Liver (tissue), 8 donors: ENCODE measurements at regions not wholly inside any gene's neighbourhood (a gene's known extent, or its start where the extent isn't known, plus 50 kb on each side); places are given as distances from the start of the nearest gene placed in this dataset.

ENCODE experiments used
- DNase-seq: peaks from one replicate; pipeline ENCODE4 v3.0.0-alpha.2; 2017; ENCODE audit warnings: low spot score
- H3K27ac ChIP-seq, 2 donors: one replicate each; pipeline ENCODE4 v1.7.0; 2013; ENCODE audit warnings: inconsistent platforms in 2 of 2, low read length in 2 of 2, control low read depth in 1 of 2, low read depth in 1 of 2, mild to moderate bottlenecking in 1 of 2
- H3K27me3 ChIP-seq, 4 donors: one replicate each; pipeline versions ENCODE4 v1.6.1 to v1.7.0; 2013; ENCODE audit warnings: low read length in 3 of 4, inconsistent platforms in 1 of 4, mild to moderate bottlenecking in 1 of 4, moderate library complexity in 1 of 4; ENCODE audit not compliant: control insufficient read depth in 4 of 4, insufficient read depth in 4 of 4
- H3K36me3 ChIP-seq, 4 donors: one replicate each; pipeline versions ENCODE4 v1.6.1 to v1.7.0; 2013; ENCODE audit warnings: low read length in 3 of 4, mild to moderate bottlenecking in 3 of 4, low read depth in 1 of 4, moderate library complexity in 1 of 4; ENCODE audit not compliant: control insufficient read depth in 4 of 4, insufficient read depth in 3 of 4
- H3K4me1 ChIP-seq, 4 donors: one replicate each; pipeline versions ENCODE4 v1.6.1 to v1.7.0; 2013; ENCODE audit warnings: low read length in 3 of 4, mild to moderate bottlenecking in 3 of 4, moderate library complexity in 1 of 4; ENCODE audit not compliant: control insufficient read depth in 4 of 4, insufficient read depth in 4 of 4
- H3K4me3 ChIP-seq, 3 donors: one replicate each; pipeline versions ENCODE4 v1.6.1 to v1.7.0; 2013; ENCODE audit warnings: low read length in 3 of 3, control low read depth in 1 of 3, low read depth in 1 of 3, mild to moderate bottlenecking in 1 of 3
- H3K9ac ChIP-seq, 2 donors: one replicate each; pipeline ENCODE4 v1.7.0; 2013; ENCODE audit warnings: low read length in 2 of 2, mild to moderate bottlenecking in 2 of 2, moderate library complexity in 2 of 2, control low read depth in 1 of 2, low read depth in 1 of 2
- H3K9me3 ChIP-seq, 4 donors: one replicate each; pipeline versions ENCODE4 v1.6.1 to v1.7.0; 2013; ENCODE audit warnings: low read length in 3 of 4; ENCODE audit not compliant: control insufficient read depth in 4 of 4
- ATF3 ChIP-seq: IDR thresholded peaks from 2 replicates; pipeline ENCODE4 v1.6.1; 2016; ENCODE audit warnings: antibody characterized with exemption
- EGR1 ChIP-seq, 2 donors: IDR thresholded peaks; 2 replicates each; pipeline ENCODE4 v1.6.1; 2016 to 2018; ENCODE audit warnings: antibody characterized with exemption in 2 of 2, low read depth in 2 of 2
- FOXA1 ChIP-seq: IDR thresholded peaks from 2 replicates; pipeline ENCODE4 v1.6.1; 2016; ENCODE audit warnings: antibody characterized with exemption
- FOXA2 ChIP-seq: IDR thresholded peaks from 2 replicates; pipeline ENCODE4 v1.6.1; 2016; ENCODE audit warnings: antibody characterized with exemption
- GABPA ChIP-seq, 2 donors: IDR thresholded peaks in 1 of 2; conservative IDR thresholded peaks in 1 of 2; 2 replicates each; pipeline ENCODE4 v1.6.1; 2016; ENCODE audit warnings: antibody characterized with exemption in 2 of 2, mild to moderate bottlenecking in 1 of 2, moderate library complexity in 1 of 2
- HNF4A ChIP-seq, 2 donors: conservative IDR thresholded peaks; 2 replicates each; pipeline ENCODE4 v1.6.1; 2016; ENCODE audit warnings: antibody characterized with exemption in 2 of 2, mild to moderate bottlenecking in 2 of 2
- HNF4G ChIP-seq: IDR thresholded peaks from 2 replicates; pipeline ENCODE4 v1.6.1; 2016; ENCODE audit warnings: antibody characterized with exemption
- JUND ChIP-seq, 2 donors: IDR thresholded peaks; 2 replicates each; pipeline ENCODE4 v1.6.1; 2016; ENCODE audit warnings: antibody characterized with exemption in 2 of 2
- MAX ChIP-seq: IDR thresholded peaks from 2 replicates; pipeline ENCODE4 v1.6.1; 2016; ENCODE audit warnings: antibody characterized with exemption
- NR2F2 ChIP-seq: IDR thresholded peaks from 2 replicates; pipeline ENCODE4 v1.6.1; 2016; ENCODE audit warnings: antibody characterized with exemption
- RAD21 ChIP-seq, 2 donors: IDR thresholded peaks; 2 replicates each; pipeline ENCODE4 v1.6.1; 2016; ENCODE audit warnings: antibody characterized with exemption in 2 of 2, mild to moderate bottlenecking in 2 of 2
- REST ChIP-seq: IDR thresholded peaks from 2 replicates; pipeline ENCODE4 v1.6.1; 2016; ENCODE audit warnings: antibody characterized with exemption, mild to moderate bottlenecking
- RXRA ChIP-seq, 2 donors: IDR thresholded peaks; 2 replicates each; pipeline ENCODE4 v1.6.1; 2017 to 2018; ENCODE audit warnings: antibody characterized with exemption in 2 of 2, mild to moderate bottlenecking in 1 of 2
- SP1 ChIP-seq: IDR thresholded peaks from 2 replicates; pipeline ENCODE4 v1.6.1; 2018; ENCODE audit warnings: antibody characterized with exemption, mild to moderate bottlenecking
- YY1 ChIP-seq: IDR thresholded peaks from 2 replicates; pipeline ENCODE4 v1.6.1; 2016; ENCODE audit warnings: antibody characterized with exemption, mild to moderate bottlenecking
- WGBS: extraction: QIAGEN DNeasy Blood & Tissue Kit; methylation state at CpG from one replicate; pipeline ENCODE4 v1.1.7; 2013; 5-methylcytosine and 5-hydroxymethylcytosine counted together
- TF ChIP-seq, protein P1 (sequence below): IDR thresholded peaks from 2 replicates; pipeline ENCODE4 v1.6.1; 2016; ENCODE audit warnings: antibody characterized with exemption
- TF ChIP-seq, protein P2 (sequence below): fragments of 150-350 bp; IDR thresholded peaks from 2 replicates; pipeline ENCODE4 v1.5.1; 2017; ENCODE audit warnings: improper control_type of control experiment, low read depth, low read length; ENCODE audit not compliant: missing input control
- donor health status: healthy.
- donor health status: healthy.
- donor health status: healthy.
- donor health status: healthy.
- donor health status: healthy.

DNA sequence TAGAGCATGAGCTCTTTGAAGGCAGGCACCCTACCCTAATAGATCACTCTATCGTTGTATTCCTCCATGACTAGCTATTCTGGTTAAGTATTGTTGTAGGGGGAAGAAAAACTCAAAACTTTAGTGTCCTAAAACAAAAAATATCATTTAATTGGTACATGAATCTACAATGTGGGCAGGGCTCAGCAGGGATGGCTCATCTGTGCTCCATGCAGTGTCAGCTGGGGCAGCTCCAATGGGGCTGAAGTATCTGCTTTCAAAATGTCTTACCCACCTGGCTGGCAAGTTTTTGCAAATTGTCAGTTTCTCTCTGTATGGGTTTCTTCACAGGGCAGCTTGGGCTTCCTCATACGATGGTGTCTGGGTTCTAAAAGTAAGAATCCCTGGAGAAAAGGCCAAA is 83.2 kb upstream of the ITGA6 start:
- Histone ChIP-seq H3K9ac (no peak overlapping the region), H3K36me3 (no peaks in the 10 kb centered on the region), H3K4me1 (peaks cover 0 to 29% (median 15%) of the 10 kb centered on the region in 4 donors), H3K9me3 (peaks cover 0 to 3% (median 0%) of the 10 kb centered on the region in 4 donors), H3K27ac (no peak overlapping the region), H3K27me3 (no peaks in the 10 kb centered on the region), H3K4me3 (no peak overlapping the region)
- 98% methylated on average over 2 of the region's 2 CpGs for WGBS
- no peak for DNase-seq
- TF ChIP-seq HNF4G (no peak), MAX (no peak), ATF3 (no peak), RXRA (IDR thresholded peaks at IDR 0.05) (no peak), RAD21 (IDR thresholded peaks at IDR 0.05) (no peak), NR2F2 (no peak), GABPA (IDR thresholded peaks at IDR 0.05 in 1 of 2, conservative IDR thresholded peaks at IDR 0.05 in 1 of 2) (no peak), FOXA1 (no peak), FOXA2 (no peak)
- TF ChIP-seq, protein P1, sequence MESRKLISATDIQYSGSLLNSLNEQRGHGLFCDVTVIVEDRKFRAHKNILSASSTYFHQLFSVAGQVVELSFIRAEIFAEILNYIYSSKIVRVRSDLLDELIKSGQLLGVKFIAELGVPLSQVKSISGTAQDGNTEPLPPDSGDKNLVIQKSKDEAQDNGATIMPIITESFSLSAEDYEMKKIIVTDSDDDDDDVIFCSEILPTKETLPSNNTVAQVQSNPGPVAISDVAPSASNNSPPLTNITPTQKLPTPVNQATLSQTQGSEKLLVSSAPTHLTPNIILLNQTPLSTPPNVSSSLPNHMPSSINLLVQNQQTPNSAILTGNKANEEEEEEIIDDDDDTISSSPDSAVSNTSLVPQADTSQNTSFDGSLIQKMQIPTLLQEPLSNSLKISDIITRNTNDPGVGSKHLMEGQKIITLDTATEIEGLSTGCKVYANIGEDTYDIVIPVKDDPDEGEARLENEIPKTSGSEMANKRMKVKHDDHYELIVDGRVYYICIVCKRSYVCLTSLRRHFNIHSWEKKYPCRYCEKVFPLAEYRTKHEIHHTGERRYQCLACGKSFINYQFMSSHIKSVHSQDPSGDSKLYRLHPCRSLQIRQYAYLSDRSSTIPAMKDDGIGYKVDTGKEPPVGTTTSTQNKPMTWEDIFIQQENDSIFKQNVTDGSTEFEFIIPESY: no peak
- TF ChIP-seq, protein P2, sequence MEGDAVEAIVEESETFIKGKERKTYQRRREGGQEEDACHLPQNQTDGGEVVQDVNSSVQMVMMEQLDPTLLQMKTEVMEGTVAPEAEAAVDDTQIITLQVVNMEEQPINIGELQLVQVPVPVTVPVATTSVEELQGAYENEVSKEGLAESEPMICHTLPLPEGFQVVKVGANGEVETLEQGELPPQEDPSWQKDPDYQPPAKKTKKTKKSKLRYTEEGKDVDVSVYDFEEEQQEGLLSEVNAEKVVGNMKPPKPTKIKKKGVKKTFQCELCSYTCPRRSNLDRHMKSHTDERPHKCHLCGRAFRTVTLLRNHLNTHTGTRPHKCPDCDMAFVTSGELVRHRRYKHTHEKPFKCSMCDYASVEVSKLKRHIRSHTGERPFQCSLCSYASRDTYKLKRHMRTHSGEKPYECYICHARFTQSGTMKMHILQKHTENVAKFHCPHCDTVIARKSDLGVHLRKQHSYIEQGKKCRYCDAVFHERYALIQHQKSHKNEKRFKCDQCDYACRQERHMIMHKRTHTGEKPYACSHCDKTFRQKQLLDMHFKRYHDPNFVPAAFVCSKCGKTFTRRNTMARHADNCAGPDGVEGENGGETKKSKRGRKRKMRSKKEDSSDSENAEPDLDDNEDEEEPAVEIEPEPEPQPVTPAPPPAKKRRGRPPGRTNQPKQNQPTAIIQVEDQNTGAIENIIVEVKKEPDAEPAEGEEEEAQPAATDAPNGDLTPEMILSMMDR: no peak

DNA sequence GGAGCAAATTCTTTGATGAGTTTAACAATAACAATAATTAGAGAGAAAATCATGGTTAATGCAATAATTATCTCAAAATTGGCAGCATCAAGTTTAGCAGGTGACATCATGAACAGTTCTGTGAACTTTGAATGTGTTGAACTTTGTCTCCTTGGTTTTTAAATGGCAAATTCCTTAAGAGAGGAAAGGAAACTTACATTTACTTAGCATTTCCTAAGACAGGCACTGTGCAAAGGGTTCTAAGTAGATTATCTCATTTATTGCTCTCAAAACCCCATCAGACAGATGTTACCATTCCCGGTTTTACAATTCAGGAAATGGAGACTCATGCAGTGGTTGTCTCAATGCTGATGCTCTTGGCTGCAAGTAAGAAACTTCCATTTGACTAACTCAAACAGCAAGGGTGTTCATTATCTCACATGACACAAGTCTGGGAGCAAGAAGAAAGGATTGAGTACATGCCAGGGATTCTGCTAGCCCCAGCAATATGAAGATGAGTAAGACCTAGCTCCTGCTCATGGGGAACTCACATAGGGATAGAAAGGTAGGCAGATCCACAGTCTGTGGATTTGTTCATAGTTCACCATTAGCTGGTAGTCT is 81.3 kb upstream of the ITGA6 start:
- H3K27me3 ChIP-seq: no peaks in the 10 kb centered on the region
- TF ChIP-seq ATF3 (no peak), HNF4A (conservative IDR thresholded peaks at IDR 0.05) (no peak)
- 89% methylated on average over 1 of the region's 1 CpG for WGBS
- H3K9me3 ChIP-seq: peaks cover 0 to 3% (median 0%) of the 10 kb centered on the region in 4 donors
- peaks cover 0 to 15% (median 4%) of the 10 kb centered on the region in 4 donors for H3K4me1 ChIP-seq
- no peak overlapping the region for H3K4me3 ChIP-seq
- no peaks in the 10 kb centered on the region for H3K36me3 ChIP-seq
- H3K9ac ChIP-seq: no peak overlapping the region
- H3K27ac ChIP-seq: no peak overlapping the region
- no peak for DNase-seq

- Histone ChIP-seq H3K27ac (no peak overlapping the region), H3K9me3 (peaks cover 0 to 3% (median 0%) of the 10 kb centered on the region in 4 donors), H3K9ac (no peak overlapping the region), H3K4me3 (no peak overlapping the region), H3K36me3 (no peaks in the 10 kb centered on the region), H3K27me3 (no peaks in the 10 kb centered on the region), H3K4me1 (peaks cover 0 to 12% (median 5%) of the 10 kb centered on the region in 4 donors)
- DNase-seq: no peak
- WGBS: 71% methylated on average over 4 of the region's 4 CpGs
- TF ChIP-seq RAD21 (IDR thresholded peaks at IDR 0.05) (no peak), HNF4G (no peak), REST (no peak), RXRA (IDR thresholded peaks at IDR 0.05) (no peak), EGR1 (IDR thresholded peaks at IDR 0.05; ENCODE audit: low read depth in 2 of 2) (no peak), NR2F2 (no peak), SP1 (no peak), JUND (IDR thresholded peaks at IDR 0.05) (no peak), YY1 (no peak)
Measured at GRCh38 chr2:172348555-172349288, 78.7 kb upstream of the ITGA6 start.
